ENCODE measurements at regions not wholly inside any gene's neighbourhood (a gene's known extent, or its start where the extent isn't known, plus 50 kb on each side); places are given as distances from the start of the nearest gene placed in this dataset.
"Not testable (repeated sequence)": the region's sequence is repeated elsewhere in the genome, so short reads cannot be mapped to it uniquely, and the experiment has no call there.

- Histone ChIP-seq H3K36me3 (ENCODE audit: control insufficient read depth, insufficient read depth, low read length, severe bottlenecking) (no peaks in the 10 kb centered on the region), H3K4me3 (ENCODE audit: low read length) (no peak overlapping the region), H3K9ac (ENCODE audit: low read length) (no peak overlapping the region), H3K9me3 (ENCODE audit: control insufficient read depth, low read length) (no peaks in the 10 kb centered on the region), H3K27me3 (replicated peaks; ENCODE audit: control insufficient read depth, insufficient read depth, low read length) (no peaks in the 10 kb centered on the region), H3K4me1 (ENCODE audit: control insufficient read depth, insufficient read depth, low read length) (no peaks in the 10 kb centered on the region)
- DNase-seq (ENCODE audit: low read depth) = no peak
Measured at GRCh38 chr7:13790611-13791010, 198.9 kb downstream of the ETV1 start.

- Histone ChIP-seq H3K9me3 (ENCODE audit: control insufficient read depth, low read length) (no peaks in the 10 kb centered on the region), H3K4me1 (ENCODE audit: control insufficient read depth, insufficient read depth, low read length) (no peaks in the 10 kb centered on the region), H3K9ac (ENCODE audit: low read length) (no peak overlapping the region), H3K36me3 (ENCODE audit: control insufficient read depth, insufficient read depth, low read length, severe bottlenecking) (no peaks in the 10 kb centered on the region), H3K4me3 (ENCODE audit: low read length) (no peak overlapping the region), H3K27me3 (replicated peaks; ENCODE audit: control insufficient read depth, insufficient read depth, low read length) (no peaks in the 10 kb centered on the region)
- DNase-seq (ENCODE audit: low read depth) = no peak
Measured at GRCh38 chr7:13792208-13792607, 197.3 kb downstream of the ETV1 start.

- Histone ChIP-seq H3K9me3 (ENCODE audit: control insufficient read depth, low read length) (no peaks in the 10 kb centered on the region), H3K4me3 (ENCODE audit: low read length) (no peak overlapping the region), H3K9ac (ENCODE audit: low read length) (no peak overlapping the region), H3K27me3 (replicated peaks; ENCODE audit: control insufficient read depth, insufficient read depth, low read length) (no peaks in the 10 kb centered on the region), H3K36me3 (ENCODE audit: control insufficient read depth, insufficient read depth, low read length, severe bottlenecking) (no peaks in the 10 kb centered on the region), H3K4me1 (ENCODE audit: control insufficient read depth, insufficient read depth, low read length) (no peaks in the 10 kb centered on the region)
- DNase-seq (ENCODE audit: low read depth) = no peak
Measured at GRCh38 chr7:13793926-13794325, 195.5 kb downstream of the ETV1 start.

GRCh38 chr7:13794581-13794980, 194.9 kb downstream of the ETV1 start:
- DNase-seq (ENCODE audit: low read depth) = no peak
- H3K36me3 ChIP-seq (ENCODE audit: control insufficient read depth, insufficient read depth, low read length, severe bottlenecking) = no peaks in the 10 kb centered on the region
- H3K9me3 ChIP-seq (ENCODE audit: control insufficient read depth, low read length) = no peaks in the 10 kb centered on the region
- H3K4me1 ChIP-seq (ENCODE audit: control insufficient read depth, insufficient read depth, low read length) = no peaks in the 10 kb centered on the region
- no peak overlapping the region for H3K9ac ChIP-seq (ENCODE audit: low read length)
- no peak overlapping the region for H3K4me3 ChIP-seq (ENCODE audit: low read length)
- H3K27me3 ChIP-seq (replicated peaks; ENCODE audit: control insufficient read depth, insufficient read depth, low read length) = no peaks in the 10 kb centered on the region

GRCh38 chr7:13797545-13797944, 191.9 kb downstream of the ETV1 start:
- H3K36me3 ChIP-seq (ENCODE audit: control insufficient read depth, insufficient read depth, low read length, severe bottlenecking) = no peaks in the 10 kb centered on the region
- H3K9me3 ChIP-seq (ENCODE audit: control insufficient read depth, low read length) = no peaks in the 10 kb centered on the region
- H3K4me3 ChIP-seq (ENCODE audit: low read length) = no peak overlapping the region
- no peak overlapping the region for H3K9ac ChIP-seq (ENCODE audit: low read length)
- no peaks in the 10 kb centered on the region for H3K27me3 ChIP-seq (replicated peaks; ENCODE audit: control insufficient read depth, insufficient read depth, low read length)
- no peaks in the 10 kb centered on the region for H3K4me1 ChIP-seq (ENCODE audit: control insufficient read depth, insufficient read depth, low read length)
- no peak for DNase-seq (ENCODE audit: low read depth)

GRCh38 chr7:13800694-13801448, 188.6 kb downstream of the ETV1 start:
- Histone ChIP-seq H3K27me3 (replicated peaks; ENCODE audit: control insufficient read depth, insufficient read depth, low read length) (no peaks in the 10 kb centered on the region), H3K4me1 (ENCODE audit: control insufficient read depth, insufficient read depth, low read length) (no peaks in the 10 kb centered on the region), H3K9ac (ENCODE audit: low read length) (no peak overlapping the region), H3K9me3 (ENCODE audit: control insufficient read depth, low read length) (no peaks in the 10 kb centered on the region), H3K4me3 (ENCODE audit: low read length) (no peak overlapping the region), H3K36me3 (ENCODE audit: control insufficient read depth, insufficient read depth, low read length, severe bottlenecking) (no peaks in the 10 kb centered on the region)
- DNase-seq (ENCODE audit: low read depth) = peak; percentile 40

- DNase-seq (ENCODE audit: low read depth) = no peak
- Histone ChIP-seq H3K9me3 (ENCODE audit: control insufficient read depth, low read length) (no peaks in the 10 kb centered on the region), H3K9ac (ENCODE audit: low read length) (no peak overlapping the region), H3K4me3 (ENCODE audit: low read length) (no peak overlapping the region), H3K4me1 (ENCODE audit: control insufficient read depth, insufficient read depth, low read length) (no peaks in the 10 kb centered on the region), H3K36me3 (ENCODE audit: control insufficient read depth, insufficient read depth, low read length, severe bottlenecking) (no peaks in the 10 kb centered on the region), H3K27me3 (replicated peaks; ENCODE audit: control insufficient read depth, insufficient read depth, low read length) (no peaks in the 10 kb centered on the region)
Measured at GRCh38 chr7:13801669-13802068, 187.8 kb downstream of the ETV1 start.

- Histone ChIP-seq H3K9ac (ENCODE audit: low read length) (no peak overlapping the region), H3K4me3 (ENCODE audit: low read length) (no peak overlapping the region), H3K9me3 (ENCODE audit: control insufficient read depth, low read length) (no peaks in the 10 kb centered on the region), H3K36me3 (ENCODE audit: control insufficient read depth, insufficient read depth, low read length, severe bottlenecking) (no peaks in the 10 kb centered on the region), H3K4me1 (ENCODE audit: control insufficient read depth, insufficient read depth, low read length) (no peaks in the 10 kb centered on the region), H3K27me3 (replicated peaks; ENCODE audit: control insufficient read depth, insufficient read depth, low read length) (no peaks in the 10 kb centered on the region)
- no peak for DNase-seq (ENCODE audit: low read depth)
Measured at GRCh38 chr7:13802651-13803050, 186.8 kb downstream of the ETV1 start.

- Histone ChIP-seq H3K9ac (ENCODE audit: low read length) (no peak overlapping the region), H3K9me3 (ENCODE audit: control insufficient read depth, low read length) (no peaks in the 10 kb centered on the region), H3K27me3 (replicated peaks; ENCODE audit: control insufficient read depth, insufficient read depth, low read length) (no peaks in the 10 kb centered on the region), H3K4me3 (ENCODE audit: low read length) (no peak overlapping the region), H3K36me3 (ENCODE audit: control insufficient read depth, insufficient read depth, low read length, severe bottlenecking) (no peaks in the 10 kb centered on the region), H3K4me1 (ENCODE audit: control insufficient read depth, insufficient read depth, low read length) (no peaks in the 10 kb centered on the region)
- no peak for DNase-seq (ENCODE audit: low read depth)
Measured at GRCh38 chr7:13803134-13803533, 186.3 kb downstream of the ETV1 start.

GRCh38 chr7:13806089-13806867, 183.2 kb downstream of the ETV1 start:
- not testable (repeated sequence) for DNase-seq (ENCODE audit: low read depth); H3K36me3 ChIP-seq (ENCODE audit: control insufficient read depth, insufficient read depth, low read length, severe bottlenecking); H3K9ac ChIP-seq (ENCODE audit: low read length); H3K9me3 ChIP-seq (ENCODE audit: control insufficient read depth, low read length); H3K4me1 ChIP-seq (ENCODE audit: control insufficient read depth, insufficient read depth, low read length); H3K4me3 ChIP-seq (ENCODE audit: low read length); H3K27me3 ChIP-seq (replicated peaks; ENCODE audit: control insufficient read depth, insufficient read depth, low read length)

GRCh38 chr7:13817230-13817629, 172.2 kb downstream of the ETV1 start:
- not testable (repeated sequence) for H3K36me3 ChIP-seq (ENCODE audit: control insufficient read depth, insufficient read depth, low read length, severe bottlenecking); H3K9me3 ChIP-seq (ENCODE audit: control insufficient read depth, low read length); DNase-seq (ENCODE audit: low read depth); H3K9ac ChIP-seq (ENCODE audit: low read length); H3K4me1 ChIP-seq (ENCODE audit: control insufficient read depth, insufficient read depth, low read length); H3K27me3 ChIP-seq (replicated peaks; ENCODE audit: control insufficient read depth, insufficient read depth, low read length); H3K4me3 ChIP-seq (ENCODE audit: low read length)
